ENCODE measurements at regions not wholly inside any gene's neighbourhood (a gene's known extent, or its start where the extent isn't known, plus 50 kb on each side); places are given as distances from the start of the nearest gene placed in this dataset.

- TF ChIP-seq CTCF (IDR thresholded peaks at IDR 0.05) (no peak), POLR2A (IDR thresholded peaks at IDR 0.05) (no peak)
These were observed 116.3 kb upstream of the ADAMTS5 start for GRCh38 chr21:27083144-27083543.

Data from uterus (tissue), 2 donors.